Small intestine (tissue), 7 donors: ENCODE measurements at regions not wholly inside any gene's neighbourhood (a gene's known extent, or its start where the extent isn't known, plus 50 kb on each side); places are given as distances from the start of the nearest gene placed in this dataset.

ENCODE experiments used
- DNase-seq, 2 donors: peaks; one replicate each; pipeline versions ENCODE4 v3.0.0 to v3.0.0-alpha.2; 2013
- FAIRE-seq: peaks from 2 replicates; lab custom pipeline; 2012; peaks lifted over from hg19 to GRCh38; lab: Jason Lieb, UNC
- H3K27ac ChIP-seq, 3 donors: one replicate each; pipeline ENCODE4 v1.5.1; 2013; ENCODE audit warnings: low read length in 2 of 3, mild to moderate bottlenecking in 2 of 3, control low read depth in 1 of 3, inconsistent platforms in 1 of 3, low read depth in 1 of 3, moderate library complexity in 1 of 3
- H3K27me3 ChIP-seq, 3 donors: one replicate each; pipeline ENCODE4 v1.6.1; 2013; ENCODE audit warnings: low read length in 3 of 3, inconsistent platforms in 1 of 3; ENCODE audit not compliant: control insufficient read depth in 3 of 3, insufficient read depth in 3 of 3
- H3K36me3 ChIP-seq, 3 donors: one replicate each; pipeline ENCODE4 v1.6.1; 2013; ENCODE audit warnings: low read length in 3 of 3, inconsistent platforms in 1 of 3, low read depth in 1 of 3, mild to moderate bottlenecking in 1 of 3, moderate library complexity in 1 of 3; ENCODE audit not compliant: control insufficient read depth in 3 of 3, insufficient read depth in 2 of 3
- H3K4me1 ChIP-seq, 3 donors: one replicate each; pipeline ENCODE4 v1.6.1; 2013; ENCODE audit warnings: low read length in 2 of 3, inconsistent platforms in 1 of 3, low read depth in 1 of 3, mild to moderate bottlenecking in 1 of 3, moderate library complexity in 1 of 3; ENCODE audit not compliant: control insufficient read depth in 3 of 3, insufficient read depth in 2 of 3
- H3K4me3 ChIP-seq, 3 donors: one replicate each; pipeline ENCODE4 v1.5.1; 2013; ENCODE audit warnings: low read length in 3 of 3, control low read depth in 1 of 3, inconsistent platforms in 1 of 3, low read depth in 1 of 3, mild to moderate bottlenecking in 1 of 3, moderate library complexity in 1 of 3
- H3K9me3 ChIP-seq, 2 donors: one replicate each; pipeline ENCODE4 v1.6.1; 2013; ENCODE audit warnings: low read depth in 1 of 2, low read length in 1 of 2; ENCODE audit not compliant: control insufficient read depth in 2 of 2, insufficient read depth in 1 of 2
- WGBS, 3 donors: extraction: QIAGEN DNeasy Blood & Tissue Kit; methylation state at CpG; one replicate each; pipeline ENCODE4 v1.1.7; 2013; 5-methylcytosine and 5-hydroxymethylcytosine counted together
- donor health status: healthy with polysubstance abuse.
- donor health status: control.
- donor health status: control.
- donor health status: Bipolar disorder and iron deficiency.
- donor health status: healthy.

GRCh38 chr14:48598458-48598857 is 923.1 kb upstream of the MDGA2 start:
- H3K4me3 ChIP-seq, result no peak overlapping the region
- no peaks in the 10 kb centered on the region for H3K27me3 ChIP-seq
- H3K36me3 ChIP-seq, result no peaks in the 10 kb centered on the region
- H3K9me3 ChIP-seq, result no peaks in the 10 kb centered on the region
- FAIRE-seq (no peak), DNase-seq (no peak)
- no peak overlapping the region for H3K27ac ChIP-seq
- 79 to 87% (median 85%) methylated on average over 7 of the region's 7 CpGs for WGBS, 3 donors
- H3K4me1 ChIP-seq, result no peaks in the 10 kb centered on the region

GRCh38 chr14:48586099-48586498 is 910.7 kb upstream of the MDGA2 start:
- no peaks in the 10 kb centered on the region for H3K36me3 ChIP-seq
- WGBS, 3 donors, result 70 to 84% (median 72%) methylated on average over 1 of the region's 1 CpG
- H3K4me1 ChIP-seq, result no peaks in the 10 kb centered on the region
- no peaks in the 10 kb centered on the region for H3K9me3 ChIP-seq
- no peaks in the 10 kb centered on the region for H3K27me3 ChIP-seq
- FAIRE-seq, result no peak
- DNase-seq, result no peak
- H3K27ac ChIP-seq, result no peak overlapping the region
- no peak overlapping the region for H3K4me3 ChIP-seq

GRCh38 chr14:48584031-48584430 is 908.6 kb upstream of the MDGA2 start:
- Histone ChIP-seq H3K36me3 (no peaks in the 10 kb centered on the region), H3K27ac (no peak overlapping the region), H3K4me1 (no peaks in the 10 kb centered on the region), H3K4me3 (no peak overlapping the region), H3K27me3 (no peaks in the 10 kb centered on the region), H3K9me3 (no peaks in the 10 kb centered on the region)
- DNase-seq (no peak), FAIRE-seq (no peak)
- 27 to 31% (median 29%) methylated on average over 2 of the region's 2 CpGs for WGBS, 3 donors

- 73 to 82% (median 80%) methylated on average over 2 of the region's 2 CpGs for WGBS, 3 donors
- Histone ChIP-seq H3K4me3 (no peak overlapping the region), H3K27me3 (no peaks in the 10 kb centered on the region), H3K9me3 (no peaks in the 10 kb centered on the region), H3K4me1 (no peaks in the 10 kb centered on the region), H3K36me3 (no peaks in the 10 kb centered on the region), H3K27ac (no peak overlapping the region)
- FAIRE-seq, result no peak
- no peak for DNase-seq
These were observed 907.5 kb upstream of the MDGA2 start for GRCh38 chr14:48582938-48583337.

GRCh38 chr14:48580692-48581091 is 905.3 kb upstream of the MDGA2 start:
- peaks cover 0 to 4% of the 10 kb centered on the region in 2 donors for H3K9me3 ChIP-seq
- no peaks in the 10 kb centered on the region for H3K4me1 ChIP-seq
- H3K36me3 ChIP-seq, result no peaks in the 10 kb centered on the region
- no peaks in the 10 kb centered on the region for H3K27me3 ChIP-seq
- DNase-seq (no peak), FAIRE-seq (no peak)
- WGBS, 3 donors, result 75 to 88% (median 87%) methylated on average over 5 of the region's 5 CpGs
- no peak overlapping the region for H3K27ac ChIP-seq
- no peak overlapping the region for H3K4me3 ChIP-seq

- 52 to 66% (median 62%) methylated on average over 7 of the region's 7 CpGs for WGBS, 3 donors
- DNase-seq, result no peak
- Histone ChIP-seq H3K4me3 (no peak overlapping the region), H3K9me3 (peaks cover 0 to 4% of the 10 kb centered on the region in 2 donors), H3K36me3 (no peaks in the 10 kb centered on the region), H3K27me3 (no peaks in the 10 kb centered on the region), H3K27ac (no peak overlapping the region), H3K4me1 (no peaks in the 10 kb centered on the region)
- no peak for FAIRE-seq
These were observed 900.4 kb upstream of the MDGA2 start for GRCh38 chr14:48575772-48576171.

DNA sequence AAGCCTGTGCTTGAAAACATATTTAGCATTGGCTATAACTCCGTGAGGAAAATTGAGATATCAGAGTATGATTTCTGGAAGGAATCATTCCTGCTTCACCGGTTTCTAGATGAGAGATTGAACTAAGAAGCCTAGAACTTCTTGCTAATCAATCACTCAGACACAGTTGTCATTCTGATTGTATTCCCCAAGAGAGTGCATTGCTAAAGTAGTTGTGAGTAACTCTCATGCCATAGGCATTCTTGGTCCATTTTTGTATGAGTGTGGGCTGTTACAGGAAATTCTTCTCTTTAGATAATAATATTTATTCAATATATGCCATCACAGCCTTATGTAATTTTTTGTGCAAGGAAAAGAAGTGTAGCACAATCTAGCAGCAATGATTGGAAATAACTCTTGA is 893.3 kb upstream of the MDGA2 start:
- FAIRE-seq, result no peak
- no peak for DNase-seq
- Histone ChIP-seq H3K27me3 (no peaks in the 10 kb centered on the region), H3K9me3 (peaks cover 0 to under 1% of the 10 kb centered on the region in 2 donors), H3K36me3 (no peaks in the 10 kb centered on the region), H3K4me3 (no peak overlapping the region), H3K4me1 (no peaks in the 10 kb centered on the region), H3K27ac (no peak overlapping the region)
- 60 to 64% (median 61%) methylated on average over 2 of the region's 2 CpGs for WGBS, 3 donors

DNA sequence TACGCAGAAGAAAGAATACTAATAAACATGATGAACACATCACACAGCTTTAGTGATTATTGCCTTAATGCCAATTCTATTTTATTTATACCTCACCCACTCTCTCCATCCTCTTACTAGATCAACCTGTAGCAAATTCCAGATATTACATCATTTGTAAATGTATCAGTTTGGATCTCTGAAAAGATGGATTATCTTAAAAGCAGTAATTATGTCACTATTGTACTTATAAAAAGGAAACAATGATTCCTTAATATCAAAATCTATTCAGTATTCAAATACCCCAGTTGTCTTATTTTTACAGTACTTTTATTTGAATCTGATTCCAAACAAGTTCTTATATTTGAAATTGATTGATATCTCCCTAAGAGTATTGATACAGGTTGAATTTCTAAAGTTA is 892.8 kb upstream of the MDGA2 start:
- FAIRE-seq (no peak), DNase-seq (no peak)
- H3K27me3 ChIP-seq, result no peaks in the 10 kb centered on the region
- H3K36me3 ChIP-seq, result no peaks in the 10 kb centered on the region
- 88 to 95% (median 91%) methylated on average over 1 of the region's 1 CpG for WGBS, 3 donors
- no peak overlapping the region for H3K27ac ChIP-seq
- H3K4me3 ChIP-seq, result no peak overlapping the region
- H3K9me3 ChIP-seq, result peaks cover 0 to 4% of the 10 kb centered on the region in 2 donors
- no peaks in the 10 kb centered on the region for H3K4me1 ChIP-seq

GRCh38 chr14:48563489-48563888 is 888.1 kb upstream of the MDGA2 start:
- H3K27ac ChIP-seq, result no peak overlapping the region
- H3K9me3 ChIP-seq, result peaks cover 0 to 6% of the 10 kb centered on the region in 2 donors
- no peak for DNase-seq

More at GRCh38 chr14:48563489-48563888, 888.1 kb upstream of the MDGA2 start:
- no peak for FAIRE-seq
- WGBS, 3 donors, result 84 to 88% (median 85%) methylated on average over 3 of the region's 3 CpGs
- Histone ChIP-seq H3K4me3 (no peak overlapping the region), H3K27me3 (no peaks in the 10 kb centered on the region), H3K36me3 (no peaks in the 10 kb centered on the region), H3K4me1 (no peaks in the 10 kb centered on the region)
